ENCODE measurements at regions not wholly inside any gene's neighbourhood (a gene's known extent, or its start where the extent isn't known, plus 50 kb on each side); places are given as distances from the start of the nearest gene placed in this dataset.
"Not testable (repeated sequence)": the region's sequence is repeated elsewhere in the genome, so short reads cannot be mapped to it uniquely, and the experiment has no call there.

- CTCF ChIA-PET, result no interaction called here
- DNase-seq, result no peak
- no peak overlapping the region for H3K27ac ChIP-seq (ENCODE audit: low read depth, low read length)
- H3K36me3 Mint-ChIP-seq, result no peaks in the 10 kb centered on the region
- H3K27me3 ChIP-seq (ENCODE audit: insufficient read depth, low read length, poor library complexity, severe bottlenecking), result no peaks in the 10 kb centered on the region
- no peaks in the 10 kb centered on the region for H3K36me3 ChIP-seq (ENCODE audit: insufficient read depth, low read length)
- H3K9me3 Mint-ChIP-seq, result peaks cover 0 to 14% (median 4%) of the 10 kb centered on the region in 5 donors
- H3K4me1 Mint-ChIP-seq, result no peaks in the 10 kb centered on the region
- H3K9me3 ChIP-seq (ENCODE audit: low read length), result no peaks in the 10 kb centered on the region
- no peak overlapping the region for H3K27ac Mint-ChIP-seq
- no peak overlapping the region for H3K4me3 ChIP-seq (ENCODE audit: low read length)
- peaks cover 3 to 8% of the 10 kb centered on the region in 2 donors for H3K27me3 Mint-ChIP-seq
- POLR2A ChIA-PET, result no interaction called here
- no peaks in the 10 kb centered on the region for H3K4me1 ChIP-seq (ENCODE audit: insufficient read depth, low read length)
- no peak overlapping the region for H3K4me3 Mint-ChIP-seq
These were observed 138.7 kb downstream of the F11 start for GRCh38 chr4:186404562-186405134.

- H3K36me3 Mint-ChIP-seq, result no peaks in the 10 kb centered on the region
- no peaks in the 10 kb centered on the region for H3K9me3 ChIP-seq (ENCODE audit: low read length)
- peaks cover 0 to 6% (median 4%) of the 10 kb centered on the region in 5 donors for H3K9me3 Mint-ChIP-seq
- no peaks in the 10 kb centered on the region for H3K4me1 ChIP-seq (ENCODE audit: insufficient read depth, low read length)
- ChIA-PET CTCF (no interaction called here), POLR2A (no interaction called here)
- no peaks in the 10 kb centered on the region for H3K27me3 ChIP-seq (ENCODE audit: insufficient read depth, low read length, poor library complexity, severe bottlenecking)
- H3K4me1 Mint-ChIP-seq, result no peaks in the 10 kb centered on the region
- no peak overlapping the region for H3K4me3 Mint-ChIP-seq
- no peak overlapping the region for H3K27ac ChIP-seq (ENCODE audit: low read depth, low read length)
- no peak for DNase-seq
- H3K27me3 Mint-ChIP-seq, result no peaks in the 10 kb centered on the region
- H3K4me3 ChIP-seq (ENCODE audit: low read length), result no peak overlapping the region
- H3K36me3 ChIP-seq (ENCODE audit: insufficient read depth, low read length), result no peaks in the 10 kb centered on the region
- no peak overlapping the region for H3K27ac Mint-ChIP-seq
These were observed 134.7 kb downstream of the F11 start for GRCh38 chr4:186400676-186401075.

GRCh38 chr4:186392017-186392416 is 126.0 kb downstream of the F11 start:
- no peak for DNase-seq
- Histone ChIP-seq H3K36me3 (ENCODE audit: insufficient read depth, low read length) (no peaks in the 10 kb centered on the region), H3K9me3 (ENCODE audit: low read length) (no peaks in the 10 kb centered on the region), H3K4me3 (ENCODE audit: low read length) (no peak overlapping the region), H3K27me3 (ENCODE audit: insufficient read depth, low read length, poor library complexity, severe bottlenecking) (no peaks in the 10 kb centered on the region), H3K4me1 (ENCODE audit: insufficient read depth, low read length) (no peaks in the 10 kb centered on the region), H3K27ac (ENCODE audit: low read depth, low read length) (no peak overlapping the region)
- no peaks in the 10 kb centered on the region for H3K36me3 Mint-ChIP-seq
- H3K27me3 Mint-ChIP-seq, result no peaks in the 10 kb centered on the region
- no peak overlapping the region for H3K27ac Mint-ChIP-seq
- H3K9me3 Mint-ChIP-seq, result no peaks in the 10 kb centered on the region
- POLR2A ChIA-PET, result no interaction called here
- no peaks in the 10 kb centered on the region for H3K4me1 Mint-ChIP-seq
- no peak overlapping the region for H3K4me3 Mint-ChIP-seq
- CTCF ChIA-PET, result no interaction called here

- H3K4me3 ChIP-seq (ENCODE audit: low read length); H3K36me3 Mint-ChIP-seq; H3K27me3 ChIP-seq (ENCODE audit: insufficient read depth, low read length, poor library complexity, severe bottlenecking); CTCF ChIA-PET; H3K9me3 ChIP-seq (ENCODE audit: low read length); POLR2A ChIA-PET; H3K9me3 Mint-ChIP-seq; H3K27ac ChIP-seq (ENCODE audit: low read depth, low read length); H3K4me1 ChIP-seq (ENCODE audit: insufficient read depth, low read length); H3K4me1 Mint-ChIP-seq; H3K36me3 ChIP-seq (ENCODE audit: insufficient read depth, low read length); H3K27me3 Mint-ChIP-seq; DNase-seq: not testable (repeated sequence)
- Mint-ChIP-seq H3K4me3 (peak overlapping the region; percentile 2 to 59 (median 9)), H3K27ac (peak overlapping the region in 4 of 8 donors; percentile 3 to 64 (median 44))
These were observed 118.3 kb downstream of the F11 start for GRCh38 chr4:186384328-186384727.

- CTCF ChIA-PET, result no interaction called here
- Mint-ChIP-seq H3K4me3 (no peak overlapping the region), H3K27me3 (peaks cover 0 to 2% of the 10 kb centered on the region in 2 donors), H3K27ac (no peak overlapping the region), H3K36me3 (peaks cover 0 to 9% (median 0%) of the 10 kb centered on the region in 3 donors), H3K9me3 (peaks cover 3 to 18% (median 17%) of the 10 kb centered on the region in 5 donors), H3K4me1 (no peaks in the 10 kb centered on the region)
- Histone ChIP-seq H3K27me3 (ENCODE audit: insufficient read depth, low read length, poor library complexity, severe bottlenecking) (no peaks in the 10 kb centered on the region), H3K4me3 (ENCODE audit: low read length) (no peak overlapping the region), H3K4me1 (ENCODE audit: insufficient read depth, low read length) (no peaks in the 10 kb centered on the region), H3K9me3 (ENCODE audit: low read length) (no peaks in the 10 kb centered on the region), H3K36me3 (ENCODE audit: insufficient read depth, low read length) (no peaks in the 10 kb centered on the region), H3K27ac (ENCODE audit: low read depth, low read length) (no peak overlapping the region)
- POLR2A ChIA-PET, result no interaction called here
- no peak for DNase-seq
These were observed 102.3 kb downstream of the F11 start for GRCh38 chr4:186368281-186368680.

GRCh38 chr4:186366326-186366725 is 100.3 kb downstream of the F11 start:
- peaks cover 0 to 9% (median 0%) of the 10 kb centered on the region in 3 donors for H3K36me3 Mint-ChIP-seq
- H3K27me3 Mint-ChIP-seq, result peaks cover 0 to 2% of the 10 kb centered on the region in 2 donors
- ChIA-PET CTCF (no interaction called here), POLR2A (no interaction called here)
- peaks cover 6 to 18% (median 17%) of the 10 kb centered on the region in 5 donors for H3K9me3 Mint-ChIP-seq
- no peaks in the 10 kb centered on the region for H3K9me3 ChIP-seq (ENCODE audit: low read length)
- H3K4me1 ChIP-seq (ENCODE audit: insufficient read depth, low read length), result no peaks in the 10 kb centered on the region
- H3K4me3 Mint-ChIP-seq, result no peak overlapping the region
- no peak overlapping the region for H3K27ac Mint-ChIP-seq
- no peak overlapping the region for H3K4me3 ChIP-seq (ENCODE audit: low read length)
- H3K36me3 ChIP-seq (ENCODE audit: insufficient read depth, low read length), result no peaks in the 10 kb centered on the region
- no peaks in the 10 kb centered on the region for H3K4me1 Mint-ChIP-seq
- H3K27ac ChIP-seq (ENCODE audit: low read depth, low read length), result no peak overlapping the region
- DNase-seq, result no peak
- no peaks in the 10 kb centered on the region for H3K27me3 ChIP-seq (ENCODE audit: insufficient read depth, low read length, poor library complexity, severe bottlenecking)

- DNase-seq, CTCF ChIA-PET: not testable (repeated sequence)
These were observed 97.0 kb downstream of the F11 start for GRCh38 chr4:186363038-186363437.

GRCh38 chr4:186360551-186360950 is 94.6 kb downstream of the F11 start:
- Mint-ChIP-seq H3K36me3 (peaks cover 0 to 9% (median 0%) of the 10 kb centered on the region in 3 donors), H3K4me1 (no peaks in the 10 kb centered on the region), H3K4me3 (no peak overlapping the region), H3K9me3 (peaks cover 6 to 18% (median 14%) of the 10 kb centered on the region in 5 donors), H3K27me3 (no peaks in the 10 kb centered on the region), H3K27ac (no peak overlapping the region)
- no peaks in the 10 kb centered on the region for H3K27me3 ChIP-seq (ENCODE audit: insufficient read depth, low read length, poor library complexity, severe bottlenecking)
- ChIA-PET POLR2A (no interaction called here), CTCF (no interaction called here)
- no peak overlapping the region for H3K4me3 ChIP-seq (ENCODE audit: low read length)
- H3K36me3 ChIP-seq (ENCODE audit: insufficient read depth, low read length), result no peaks in the 10 kb centered on the region
- H3K9me3 ChIP-seq (ENCODE audit: low read length), result no peaks in the 10 kb centered on the region
- no peak for DNase-seq
- H3K27ac ChIP-seq (ENCODE audit: low read depth, low read length), result no peak overlapping the region
- no peaks in the 10 kb centered on the region for H3K4me1 ChIP-seq (ENCODE audit: insufficient read depth, low read length)

More at GRCh38 chr4:186363038-186363437, 97.0 kb downstream of the F11 start:
- H3K4me3 ChIP-seq (ENCODE audit: low read length); H3K9me3 ChIP-seq (ENCODE audit: low read length); H3K36me3 ChIP-seq (ENCODE audit: insufficient read depth, low read length); H3K4me1 ChIP-seq (ENCODE audit: insufficient read depth, low read length); H3K4me3 Mint-ChIP-seq; H3K36me3 Mint-ChIP-seq; H3K27me3 ChIP-seq (ENCODE audit: insufficient read depth, low read length, poor library complexity, severe bottlenecking); POLR2A ChIA-PET; H3K4me1 Mint-ChIP-seq; H3K27me3 Mint-ChIP-seq; H3K27ac Mint-ChIP-seq; H3K27ac ChIP-seq (ENCODE audit: low read depth, low read length): not testable (repeated sequence)
- H3K9me3 Mint-ChIP-seq, result peaks cover 9 to 18% (median 17%) of the 10 kb centered on the region in 5 donors
